Ovary (tissue), 3 donors: ENCODE measurements at regions not wholly inside any gene's neighbourhood (a gene's known extent, or its start where the extent isn't known, plus 50 kb on each side); places are given as distances from the start of the nearest gene placed in this dataset.

Experiments used
- POLR2A ChIP-seq: fragments of 450-650 bp; IDR thresholded peaks from one replicate; pipeline ENCODE4 v1.6.1; 2017; ENCODE audit warnings: antibody characterized with exemption, mild to moderate bottlenecking, moderate library complexity
- TF ChIP-seq, protein P1 (sequence below), 3 donors: fragments of 450-650 bp in 2 of 3; fragments of 200-600 bp in 1 of 3; IDR thresholded peaks; one replicate each; pipeline versions ENCODE4 v1.5.1 to v1.8.0; 2016 to 2022; ENCODE audit warnings: antibody characterized with exemption in 3 of 3, mild to moderate bottlenecking in 1 of 3
- donor health status: DM: no; HTN: no; CAD: no.

DNA sequence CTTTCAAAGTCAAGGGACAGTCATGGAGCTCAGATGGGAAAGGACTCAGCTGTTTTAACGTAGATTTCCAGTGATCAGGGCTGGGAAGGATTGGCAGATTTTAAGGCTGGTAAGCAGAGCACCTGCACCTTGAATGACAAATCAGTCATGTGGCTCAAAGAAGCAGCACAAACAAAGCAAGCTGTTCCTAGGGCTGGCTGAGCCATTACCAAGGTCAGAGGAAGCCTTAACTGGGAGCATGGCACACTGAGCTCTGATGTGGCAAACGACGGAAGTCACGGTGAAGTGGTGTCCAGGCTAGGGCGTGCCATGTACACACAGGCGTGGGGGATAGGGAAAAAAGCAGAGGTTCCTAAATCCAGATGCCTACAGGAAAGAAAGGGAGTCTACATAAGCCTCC is 84.6 kb upstream of the PFN2 start:
- TF ChIP-seq POLR2A = no peak
- TF ChIP-seq, protein P1, sequence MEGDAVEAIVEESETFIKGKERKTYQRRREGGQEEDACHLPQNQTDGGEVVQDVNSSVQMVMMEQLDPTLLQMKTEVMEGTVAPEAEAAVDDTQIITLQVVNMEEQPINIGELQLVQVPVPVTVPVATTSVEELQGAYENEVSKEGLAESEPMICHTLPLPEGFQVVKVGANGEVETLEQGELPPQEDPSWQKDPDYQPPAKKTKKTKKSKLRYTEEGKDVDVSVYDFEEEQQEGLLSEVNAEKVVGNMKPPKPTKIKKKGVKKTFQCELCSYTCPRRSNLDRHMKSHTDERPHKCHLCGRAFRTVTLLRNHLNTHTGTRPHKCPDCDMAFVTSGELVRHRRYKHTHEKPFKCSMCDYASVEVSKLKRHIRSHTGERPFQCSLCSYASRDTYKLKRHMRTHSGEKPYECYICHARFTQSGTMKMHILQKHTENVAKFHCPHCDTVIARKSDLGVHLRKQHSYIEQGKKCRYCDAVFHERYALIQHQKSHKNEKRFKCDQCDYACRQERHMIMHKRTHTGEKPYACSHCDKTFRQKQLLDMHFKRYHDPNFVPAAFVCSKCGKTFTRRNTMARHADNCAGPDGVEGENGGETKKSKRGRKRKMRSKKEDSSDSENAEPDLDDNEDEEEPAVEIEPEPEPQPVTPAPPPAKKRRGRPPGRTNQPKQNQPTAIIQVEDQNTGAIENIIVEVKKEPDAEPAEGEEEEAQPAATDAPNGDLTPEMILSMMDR (IDR thresholded peaks at IDR 0.05) = no peak
